ENCODE measurements at regions not wholly inside any gene's neighbourhood (a gene's known extent, or its start where the extent isn't known, plus 50 kb on each side); places are given as distances from the start of the nearest gene placed in this dataset.

GRCh38 chr20:61163031-61163430 is 89.0 kb upstream of the CDH4 start:
- no peak for DNase-seq (ENCODE audit: low read depth)

DNA sequence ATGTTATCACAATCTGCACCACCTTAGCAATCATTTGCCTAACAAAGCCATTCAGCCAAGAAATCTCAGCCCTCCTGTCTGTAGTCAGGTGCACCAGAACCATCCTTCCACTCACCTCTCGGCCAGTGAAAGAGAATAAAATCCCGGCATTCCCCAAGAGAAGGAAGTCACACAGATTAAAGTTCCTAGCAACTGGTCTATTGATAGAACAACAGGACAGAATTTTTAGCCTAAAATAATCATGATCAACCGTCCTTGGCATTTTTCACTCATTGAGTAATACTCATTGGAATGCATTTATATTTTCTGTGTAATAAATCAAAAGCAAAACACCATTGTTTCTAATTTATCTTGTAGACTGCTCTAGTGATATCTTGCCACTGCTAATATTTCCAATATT is 85.7 kb upstream of the CDH4 start:
- peak; percentile 33 for DNase-seq (ENCODE audit: low read depth)

DNA sequence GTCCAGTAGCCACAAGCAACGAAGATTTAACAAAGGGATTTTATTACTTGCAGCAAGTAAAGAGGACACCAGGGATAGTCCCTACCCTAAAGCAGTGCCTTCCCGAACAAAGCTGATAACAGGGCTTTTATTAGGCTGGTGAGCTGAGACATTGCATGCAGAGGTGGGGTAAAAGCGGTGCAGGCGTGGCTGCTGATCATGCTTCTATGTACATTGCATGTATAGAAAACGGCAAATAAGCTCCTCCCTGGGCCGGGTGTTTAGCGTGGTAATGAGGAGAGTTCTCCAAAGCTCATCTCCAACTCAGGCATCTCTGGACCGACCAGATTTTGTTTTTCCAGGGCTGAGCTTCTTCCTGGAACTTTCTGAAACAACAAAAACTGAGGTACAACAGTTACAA is 83.5 kb upstream of the CDH4 start:
- DNase-seq (ENCODE audit: low read depth), result no peak

- no peak for DNase-seq (ENCODE audit: low read depth)
Measured at GRCh38 chr20:61169874-61170273, 82.2 kb upstream of the CDH4 start.

DNA sequence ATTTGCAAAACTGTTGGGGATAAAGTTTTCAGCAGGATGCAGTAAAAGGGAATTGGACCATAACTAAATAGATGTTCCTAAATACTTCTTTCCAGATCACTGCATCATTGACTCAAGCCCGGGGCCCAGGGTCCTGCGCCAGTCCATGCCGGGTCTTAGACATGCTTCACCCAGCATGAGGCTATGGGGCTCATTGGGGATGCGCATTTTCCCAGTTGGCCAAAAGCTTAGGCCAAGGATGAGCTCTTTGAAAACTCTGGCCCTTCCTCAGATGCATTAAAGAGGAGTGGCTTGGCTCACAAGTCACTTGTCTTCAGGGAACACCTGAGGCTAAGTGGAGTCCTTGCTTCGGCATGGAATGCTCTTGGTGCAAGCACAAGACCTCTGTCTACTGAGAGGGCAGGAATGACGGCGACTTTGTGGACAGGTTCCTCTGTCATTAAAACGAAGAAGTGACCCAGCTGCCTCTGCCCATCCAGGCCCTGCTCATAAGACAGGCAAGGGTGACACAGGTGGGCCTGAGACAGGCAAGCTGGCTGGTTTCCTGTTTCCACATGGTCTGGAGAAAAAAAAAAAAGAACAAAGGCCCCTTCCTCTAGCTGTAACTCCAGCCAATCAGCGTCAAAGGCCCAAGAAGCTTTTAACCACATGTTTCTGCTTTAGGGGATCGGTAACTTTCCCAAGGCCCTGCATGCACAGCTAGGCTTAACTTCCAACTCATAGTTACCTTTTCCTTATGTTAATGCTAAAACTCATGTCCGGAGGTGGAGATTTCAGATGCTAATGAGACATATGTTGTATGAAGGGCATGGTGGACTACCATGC is 81.4 kb upstream of the CDH4 start:
- no peak for DNase-seq (ENCODE audit: low read depth)

DNA sequence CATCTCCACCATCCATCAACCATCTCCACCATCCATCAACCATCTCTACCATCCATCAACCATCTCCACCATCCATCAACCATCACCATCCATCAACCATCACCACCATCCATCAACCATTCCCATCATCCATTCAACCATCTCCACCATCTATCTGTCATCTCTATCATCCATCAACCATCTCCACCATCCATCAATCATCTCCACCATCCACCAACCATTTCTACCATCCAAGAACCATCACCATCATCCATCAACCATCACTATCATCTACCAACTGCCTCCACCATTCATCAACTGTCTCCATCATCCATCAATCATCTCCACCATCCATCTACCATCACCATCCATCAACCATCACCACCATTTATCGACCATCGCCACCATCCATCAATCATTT is 78.8 kb upstream of the CDH4 start:
- DNase-seq (ENCODE audit: low read depth), result no peak

DNA sequence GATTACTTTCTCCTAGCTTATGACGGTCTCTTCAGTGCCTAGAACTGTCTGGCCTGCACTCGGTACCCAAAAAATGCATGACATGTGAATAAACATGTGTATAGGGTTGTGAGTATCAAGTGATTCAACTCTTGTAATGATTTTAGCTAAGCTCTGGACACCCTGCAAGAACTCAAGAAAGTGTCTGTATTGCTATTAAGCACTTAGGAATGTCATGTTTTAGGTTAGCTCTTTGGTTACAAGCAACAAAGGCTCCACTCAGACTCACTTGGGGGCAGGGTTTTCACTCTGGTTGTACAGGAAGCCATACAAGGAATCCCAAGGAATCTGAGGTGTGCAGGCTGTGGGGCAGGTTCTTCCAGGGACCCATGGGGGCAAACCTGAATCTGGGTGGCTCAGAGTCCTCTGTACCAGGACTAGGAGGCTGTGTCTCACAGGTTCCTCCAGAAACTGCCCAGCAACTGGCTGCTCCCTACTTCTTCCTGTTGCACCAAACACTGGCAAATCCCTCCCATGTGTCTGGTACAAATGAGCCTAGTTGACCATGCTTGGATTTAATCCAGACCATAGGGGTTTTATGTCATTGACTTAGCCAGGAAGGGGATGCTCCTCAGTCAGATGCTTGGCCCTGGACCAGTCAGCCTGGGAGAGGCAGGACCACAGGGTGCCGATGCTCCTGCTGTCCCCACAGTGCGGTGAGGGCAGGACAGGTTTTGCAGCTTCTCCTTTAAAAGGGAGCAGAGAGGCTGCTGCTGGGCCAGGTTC is 77.9 kb upstream of the CDH4 start:
- DNase-seq (ENCODE audit: low read depth), result peak; percentile 46

GRCh38 chr20:61176874-61177273 is 75.2 kb upstream of the CDH4 start:
- DNase-seq (ENCODE audit: low read depth), result no peak

DNA sequence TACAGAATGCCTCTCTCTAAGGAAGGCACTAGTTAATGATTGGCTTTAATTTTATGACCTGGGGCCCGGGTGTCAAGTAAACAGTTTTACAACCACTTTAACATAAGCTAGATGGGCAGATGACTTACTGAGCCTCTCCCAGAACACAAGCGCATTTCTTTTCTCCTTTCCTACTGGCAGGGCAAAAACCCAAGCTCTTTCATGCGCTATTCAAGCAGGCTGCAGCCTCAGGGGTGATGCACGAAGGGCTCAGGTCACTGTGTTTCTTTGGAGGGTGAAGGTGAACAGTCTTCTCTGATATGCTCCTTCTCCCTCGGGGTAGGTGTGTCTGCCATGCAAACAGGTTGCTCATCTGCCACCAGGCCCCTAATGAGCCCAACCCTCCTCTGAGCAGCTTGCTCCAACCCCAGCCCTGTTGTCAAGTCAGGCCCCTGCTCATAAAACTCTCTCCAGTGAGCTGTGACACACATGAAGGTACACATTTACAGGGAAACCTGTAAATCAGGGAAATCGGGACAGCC is 73.5 kb upstream of the CDH4 start:
- DNase-seq (ENCODE audit: low read depth), result no peak

GRCh38 chr20:61184194-61184593 is 67.9 kb upstream of the CDH4 start:
- DNase-seq (ENCODE audit: low read depth), result no peak

DNA sequence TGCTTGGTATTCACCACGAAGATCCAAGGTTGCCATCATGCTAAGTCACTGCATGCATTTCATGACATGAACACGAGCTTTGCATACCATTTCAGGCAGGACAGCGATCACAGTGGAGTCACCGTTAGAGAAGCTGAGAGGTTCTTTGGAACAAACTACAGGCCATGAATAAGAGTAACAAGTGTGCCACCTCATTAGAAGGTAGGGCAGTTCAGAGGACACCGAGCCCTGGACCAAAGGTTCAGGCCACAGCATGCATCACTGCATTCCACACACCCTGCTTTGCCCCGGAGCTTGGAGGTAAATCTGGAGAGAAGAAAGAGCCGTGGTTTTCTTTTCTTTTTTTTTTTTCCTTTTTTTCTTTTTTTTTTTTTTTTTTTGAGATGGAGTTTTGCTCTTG is 66.9 kb upstream of the CDH4 start:
- DNase-seq (ENCODE audit: low read depth), result no peak

DNA sequence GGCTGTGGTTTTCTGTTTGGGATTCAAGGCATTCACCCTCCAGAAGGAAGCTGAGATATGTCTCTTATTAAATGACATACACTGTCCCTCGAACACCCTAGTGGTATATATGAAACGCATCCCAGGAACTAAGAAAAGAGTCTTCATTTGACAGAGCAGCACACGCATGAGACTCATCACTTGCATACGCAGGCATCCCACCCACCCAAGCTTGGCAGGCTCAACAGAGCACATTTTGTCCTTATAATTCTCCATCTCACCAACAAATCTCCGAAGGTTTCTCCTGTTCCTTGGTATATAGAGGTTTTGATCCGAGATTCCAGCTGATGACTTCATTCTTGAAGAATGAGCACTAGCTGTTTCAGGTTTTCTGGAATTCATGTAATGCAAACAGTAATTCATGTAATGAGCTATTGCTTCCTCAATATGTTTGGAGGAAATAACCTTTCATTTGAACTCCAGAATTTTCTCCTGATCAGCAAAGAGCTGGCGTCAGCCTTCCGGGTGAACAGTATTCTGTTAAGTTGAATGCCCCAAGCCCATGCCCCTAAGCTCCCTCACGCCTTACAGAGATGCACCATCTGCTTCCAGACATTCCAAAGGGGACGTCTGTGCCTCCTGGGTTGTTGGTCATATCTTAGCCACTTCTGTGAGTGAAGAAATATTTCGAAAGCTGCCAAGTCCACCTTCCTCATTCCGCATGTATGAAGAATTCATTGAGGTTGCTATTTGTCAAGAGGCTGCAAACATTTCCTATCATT is 66.0 kb upstream of the CDH4 start:
- DNase-seq (ENCODE audit: low read depth), result peak; percentile 92

GRCh38 chr20:61186771-61187472 is 65.1 kb upstream of the CDH4 start:
- peak; percentile 9 for DNase-seq (ENCODE audit: low read depth)

GRCh38 chr20:61189534-61189933 is 62.5 kb upstream of the CDH4 start:
- no peak for DNase-seq (ENCODE audit: low read depth)

DNA sequence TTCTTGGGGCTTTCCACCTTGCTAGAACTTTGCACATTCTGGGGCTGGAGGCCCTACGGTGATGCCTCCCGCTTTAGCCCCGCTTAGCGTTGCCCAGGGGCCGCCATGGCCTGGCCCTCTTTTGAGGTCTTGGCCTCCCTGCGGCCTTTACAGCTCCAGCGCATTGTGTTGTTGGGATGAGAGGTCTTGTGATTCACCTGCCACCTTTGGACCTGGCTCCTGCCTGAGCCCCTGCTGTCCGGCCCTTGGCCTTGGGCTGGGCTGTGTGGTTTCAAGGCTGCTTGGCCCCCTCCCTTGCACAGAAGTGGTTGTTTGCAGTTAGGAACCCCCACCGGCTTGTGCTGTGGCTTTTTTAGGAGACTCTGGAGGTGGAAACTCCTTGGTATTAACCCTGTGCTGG is 61.0 kb upstream of the CDH4 start:
- DNase-seq (ENCODE audit: low read depth), result no peak

DNA sequence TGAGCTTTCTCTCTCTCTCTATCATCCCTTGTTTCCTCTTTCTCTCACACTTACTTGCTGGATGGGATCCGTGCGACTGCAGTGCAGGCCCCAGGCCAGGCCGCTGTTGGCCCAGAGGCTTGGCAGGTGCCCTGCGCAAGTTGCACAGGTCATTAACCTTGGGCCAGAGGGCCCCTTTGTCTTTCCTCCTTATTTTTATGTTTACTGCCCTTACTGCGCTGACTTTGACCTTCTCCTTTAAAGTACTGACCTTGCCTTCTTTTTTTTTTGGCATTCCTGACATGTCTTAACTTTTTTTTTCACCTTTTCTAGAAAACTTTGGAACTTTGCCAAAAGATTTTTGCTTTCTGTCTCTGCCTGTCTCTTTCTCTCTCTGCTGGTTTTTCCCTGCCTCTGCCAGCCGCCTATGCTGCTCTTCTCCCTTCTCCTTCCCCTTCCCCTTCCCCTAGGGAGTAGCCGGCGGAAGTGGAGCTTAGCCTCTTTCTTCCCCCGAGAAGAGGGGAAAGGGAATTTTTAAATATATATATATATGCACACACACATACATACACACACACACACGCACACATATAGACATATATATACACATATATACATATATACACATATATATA is 59.6 kb upstream of the CDH4 start:
- DNase-seq (ENCODE audit: low read depth), result no peak

DNA sequence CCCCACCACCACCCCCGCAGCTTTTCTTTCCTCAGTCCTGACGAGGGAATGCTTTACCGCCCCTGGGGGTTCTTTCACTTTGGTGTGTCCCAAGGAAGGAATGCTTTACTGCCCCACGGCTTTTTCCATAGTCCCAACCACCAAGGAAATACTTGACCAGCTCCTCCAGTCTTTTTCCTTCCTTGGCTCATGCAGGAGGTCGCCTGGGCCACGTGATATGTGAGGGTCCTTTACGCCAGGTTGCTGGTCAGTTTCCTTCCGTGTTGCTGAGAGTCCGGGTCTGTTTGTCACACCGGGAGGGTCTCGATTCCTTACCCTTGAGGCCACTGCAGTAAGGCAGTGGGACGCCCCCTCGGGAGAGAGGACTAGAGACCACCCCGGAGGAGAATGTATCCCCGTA is 58.9 kb upstream of the CDH4 start:
- DNase-seq (ENCODE audit: low read depth), result no peak
